Osteocyte (in vitro differentiated cells): ENCODE measurements at regions not wholly inside any gene's neighbourhood (a gene's known extent, or its start where the extent isn't known, plus 50 kb on each side); places are given as distances from the start of the nearest gene placed in this dataset.

Source experiments
- DNase-seq: peaks from one replicate; pipeline ENCODE4 v3.0.0; 2021; ENCODE audit warnings: mixed read lengths; ENCODE audit not compliant: unreplicated experiment; ENCODE audit errors: extremely low spot score
- H3K27ac Mint-ChIP-seq: one replicate; pipeline ENCODE4 v1.8.0; 2021; ENCODE audit warnings: mild to moderate bottlenecking, mixed read lengths; ENCODE audit not compliant: unreplicated experiment
- H3K27me3 Mint-ChIP-seq: one replicate; pipeline ENCODE4 v1.8.0; 2021; ENCODE audit warnings: mixed read lengths; ENCODE audit not compliant: unreplicated experiment
- H3K36me3 Mint-ChIP-seq: one replicate; pipeline ENCODE4 v1.8.0; 2021; ENCODE audit warnings: mixed read lengths; ENCODE audit not compliant: unreplicated experiment
- H3K4me1 Mint-ChIP-seq: one replicate; pipeline ENCODE4 v1.8.0; 2021; ENCODE audit warnings: mixed read lengths; ENCODE audit not compliant: unreplicated experiment
- H3K4me3 Mint-ChIP-seq: one replicate; pipeline ENCODE4 v1.8.0; 2021; ENCODE audit warnings: mild to moderate bottlenecking, moderate library complexity, mixed read lengths; ENCODE audit not compliant: unreplicated experiment
- H3K9me3 Mint-ChIP-seq: one replicate; pipeline ENCODE4 v1.8.0; 2021; ENCODE audit warnings: mixed read lengths; ENCODE audit not compliant: unreplicated experiment
- CTCF ChIP-seq: fragments of 200-600 bp; sonication (generic); IDR thresholded peaks from 2 replicates; pipeline ENCODE4 v1.5.0; 2021; ENCODE audit warnings: antibody characterized with exemption, mild to moderate bottlenecking, moderate library complexity

GRCh38 chr4:54806351-54806750 is 148.6 kb downstream of the KIT start:
- H3K27ac Mint-ChIP-seq = no peak overlapping the region
- H3K36me3 Mint-ChIP-seq = no peaks in the 10 kb centered on the region
- no peaks in the 10 kb centered on the region for H3K9me3 Mint-ChIP-seq
- TF ChIP-seq CTCF = no peak
- peaks cover 33% of the 10 kb centered on the region for H3K27me3 Mint-ChIP-seq
- H3K4me1 Mint-ChIP-seq = no peaks in the 10 kb centered on the region
- no peak for DNase-seq
- H3K4me3 Mint-ChIP-seq = no peak overlapping the region

- Mint-ChIP-seq H3K4me3 (no peak overlapping the region), H3K4me1 (peaks cover 1% of the 10 kb centered on the region), H3K27me3 (peaks cover 30% of the 10 kb centered on the region), H3K36me3 (no peaks in the 10 kb centered on the region), H3K9me3 (no peaks in the 10 kb centered on the region), H3K27ac (no peak overlapping the region)
- DNase-seq = no peak
- TF ChIP-seq CTCF = no peak
These were observed 144.6 kb downstream of the KIT start for GRCh38 chr4:54802336-54802735.

GRCh38 chr4:54800831-54801530 is 143.2 kb downstream of the KIT start:
- Mint-ChIP-seq H3K27me3 (peaks cover 26% of the 10 kb centered on the region), H3K27ac (no peak overlapping the region), H3K36me3 (no peaks in the 10 kb centered on the region), H3K9me3 (no peaks in the 10 kb centered on the region), H3K4me3 (no peak overlapping the region), H3K4me1 (peaks cover 1% of the 10 kb centered on the region)
- no peak for DNase-seq
- TF ChIP-seq CTCF = no peak

- Mint-ChIP-seq H3K27me3 (peaks cover 8% of the 10 kb centered on the region), H3K9me3 (no peaks in the 10 kb centered on the region), H3K27ac (no peak overlapping the region), H3K4me1 (no peaks in the 10 kb centered on the region), H3K36me3 (no peaks in the 10 kb centered on the region), H3K4me3 (no peak overlapping the region)
- no peak for TF ChIP-seq CTCF
- no peak for DNase-seq
These were observed 136.8 kb downstream of the KIT start for GRCh38 chr4:54794579-54794978.

GRCh38 chr4:54793856-54794422 is 136.2 kb downstream of the KIT start:
- Mint-ChIP-seq H3K27me3 (peaks cover 4% of the 10 kb centered on the region), H3K4me1 (no peaks in the 10 kb centered on the region), H3K4me3 (no peak overlapping the region), H3K27ac (no peak overlapping the region), H3K36me3 (no peaks in the 10 kb centered on the region), H3K9me3 (no peaks in the 10 kb centered on the region)
- no peak for DNase-seq
- no peak for TF ChIP-seq CTCF
